ENCODE measurements at regions not wholly inside any gene's neighbourhood (a gene's known extent, or its start where the extent isn't known, plus 50 kb on each side); places are given as distances from the start of the nearest gene placed in this dataset.
"Not testable (repeated sequence)": the region's sequence is repeated elsewhere in the genome, so short reads cannot be mapped to it uniquely, and the experiment has no call there.

- DNase-seq = no peak
Observed at GRCh38 chr13:71213252-71213821, 653.7 kb downstream of the DACH1 start.

- DNase-seq = no peak
Observed at GRCh38 chr13:71210861-71211260, 656.1 kb downstream of the DACH1 start.

DNA sequence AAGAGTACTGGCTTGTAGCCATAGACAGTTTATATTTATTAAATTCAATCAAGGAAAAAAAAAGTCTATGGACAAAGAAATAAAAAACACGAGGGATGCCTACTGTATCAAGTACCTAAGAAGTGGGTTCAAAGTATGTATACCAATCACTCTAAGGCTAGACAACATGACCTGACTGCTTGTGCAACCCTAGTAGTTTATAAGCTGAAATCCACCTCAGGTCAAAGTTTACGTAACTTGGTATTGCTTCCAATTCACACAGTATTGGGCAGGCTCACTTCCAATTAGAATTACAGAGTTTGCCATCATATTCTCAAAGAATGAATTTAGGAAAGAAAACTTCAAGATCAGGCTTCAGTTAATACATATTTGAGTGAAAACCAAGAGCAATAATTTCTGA lies 657.8 kb downstream of the DACH1 start:
- no peak for DNase-seq

DNA sequence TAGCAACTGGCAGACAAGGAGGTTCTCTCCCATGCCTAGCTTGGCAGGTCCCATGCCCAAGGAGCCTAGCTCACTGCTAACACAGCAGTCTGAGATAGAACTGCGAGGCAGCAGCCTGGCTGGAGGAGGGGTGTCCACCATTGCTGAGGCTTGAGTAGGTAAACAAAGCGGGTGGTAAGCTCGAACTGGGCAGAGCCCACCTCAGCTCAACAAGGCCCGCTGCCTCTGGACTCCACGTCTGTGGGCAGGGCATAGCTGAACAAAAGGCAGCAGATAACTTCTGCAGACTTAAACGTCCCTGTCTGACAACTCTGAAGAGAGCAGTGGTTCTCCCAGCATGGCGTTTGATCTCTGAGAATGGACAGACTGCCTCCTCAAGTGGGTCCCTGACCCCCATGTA lies 682.4 kb downstream of the DACH1 start:
- DNase-seq = not testable (repeated sequence)

DNA sequence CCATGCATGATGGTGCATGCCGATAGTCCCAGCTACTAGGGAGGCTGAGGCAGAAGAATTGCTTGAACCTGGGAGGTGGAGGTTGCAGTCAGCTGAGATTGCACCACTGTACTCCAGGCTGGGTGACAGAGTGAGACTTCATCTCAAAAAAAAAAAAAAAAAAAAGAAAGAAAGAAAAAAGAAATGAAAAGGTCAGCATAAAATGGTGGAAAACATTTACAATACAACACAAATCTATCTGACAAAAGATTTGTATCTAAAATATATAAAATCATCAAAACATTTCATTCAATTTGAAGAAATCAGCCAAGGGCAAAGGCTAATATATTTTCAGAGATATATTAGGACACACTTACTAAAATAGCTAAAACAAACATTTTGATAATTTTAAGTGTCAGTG lies 683.7 kb downstream of the DACH1 start:
- not testable (repeated sequence) for DNase-seq

DNA sequence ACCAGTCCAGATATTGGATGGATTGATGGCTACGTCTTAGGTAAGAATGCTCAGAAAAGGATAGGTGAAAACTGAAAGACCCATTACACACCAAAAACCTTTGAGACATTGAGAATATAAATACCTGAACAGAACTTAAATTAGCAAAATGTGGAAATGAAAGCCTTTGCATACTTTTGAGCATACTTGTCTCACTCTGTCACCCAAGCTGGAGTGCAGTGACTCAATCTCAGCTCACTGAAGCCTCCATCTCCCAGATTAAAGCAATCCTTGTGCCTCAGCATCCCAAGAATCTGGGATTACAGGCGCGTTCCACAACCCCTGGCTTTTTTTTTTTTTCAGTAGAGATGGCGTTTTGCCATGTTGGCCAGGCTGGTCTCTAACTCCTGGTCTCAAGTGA lies 695.3 kb downstream of the DACH1 start:
- no peak for DNase-seq

DNA sequence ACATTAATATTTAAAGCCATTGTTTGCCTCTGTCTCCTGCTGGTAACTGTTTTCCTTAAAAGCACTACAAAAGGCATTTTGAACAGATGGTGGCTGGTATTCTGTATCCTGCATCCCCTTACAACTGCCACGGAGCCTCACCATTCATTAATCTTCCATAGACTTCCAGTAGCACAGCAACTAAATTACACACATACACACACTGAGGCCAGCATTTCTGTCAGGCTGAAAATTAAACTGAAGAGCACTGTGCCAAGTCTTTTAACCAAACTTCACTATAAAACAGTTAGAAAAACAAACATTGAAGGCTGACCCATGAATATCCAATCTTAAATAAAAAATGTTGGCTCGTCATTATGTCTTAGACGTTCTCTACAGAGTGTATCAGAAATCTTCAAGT lies 697.8 kb downstream of the DACH1 start:
- DNase-seq = peak in 2 of 3 experiments; percentile 62 to 93

GRCh38 chr13:71156550-71156949 lies 710.5 kb downstream of the DACH1 start:
- DNase-seq = no peak

DNA sequence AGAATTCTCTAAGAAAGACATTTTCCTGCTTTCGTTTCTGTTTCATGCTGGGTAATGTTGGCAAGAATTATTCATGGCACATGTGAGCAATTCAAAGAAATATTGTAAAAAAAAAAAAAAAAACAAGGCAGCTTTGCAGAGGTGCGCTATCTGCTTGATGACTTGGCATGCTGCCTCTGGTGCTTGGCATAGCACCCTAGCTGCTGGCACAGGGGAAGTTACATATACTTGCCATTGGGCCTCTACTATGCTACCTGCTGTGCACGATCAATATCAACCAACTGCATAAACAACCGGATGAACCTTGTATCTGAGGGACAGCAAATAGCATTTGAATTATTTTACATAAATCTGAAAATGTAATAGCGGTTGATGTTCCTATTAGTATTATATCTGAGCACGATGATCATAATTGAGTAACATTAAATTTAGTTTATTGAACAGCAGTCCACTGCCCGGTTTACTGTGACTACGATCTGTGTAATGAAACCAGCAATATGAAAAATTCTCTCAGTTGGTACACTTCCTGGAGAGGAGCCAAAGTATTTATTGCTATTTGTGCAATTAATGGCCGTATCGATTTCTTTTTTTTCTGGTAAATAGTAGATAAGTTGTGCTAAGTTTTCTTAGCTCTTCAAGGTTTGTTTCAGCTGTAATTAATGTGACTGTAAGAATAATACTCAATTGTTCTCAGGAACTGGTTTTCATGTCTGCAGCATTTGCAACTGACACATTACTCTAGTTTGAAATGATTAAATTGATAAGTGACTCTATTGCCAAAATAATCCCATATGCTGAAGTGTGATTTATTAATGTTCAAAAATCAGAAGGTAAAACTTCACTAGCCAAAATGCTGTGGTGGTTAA lies 717.3 kb downstream of the DACH1 start:
- DNase-seq = peak in 2 of 3 experiments; percentile 80 to 94

- peak in 2 of 3 experiments; percentile 80 to 94 for DNase-seq
Observed at GRCh38 chr13:71149046-71149445, 718.0 kb downstream of the DACH1 start.

DNA sequence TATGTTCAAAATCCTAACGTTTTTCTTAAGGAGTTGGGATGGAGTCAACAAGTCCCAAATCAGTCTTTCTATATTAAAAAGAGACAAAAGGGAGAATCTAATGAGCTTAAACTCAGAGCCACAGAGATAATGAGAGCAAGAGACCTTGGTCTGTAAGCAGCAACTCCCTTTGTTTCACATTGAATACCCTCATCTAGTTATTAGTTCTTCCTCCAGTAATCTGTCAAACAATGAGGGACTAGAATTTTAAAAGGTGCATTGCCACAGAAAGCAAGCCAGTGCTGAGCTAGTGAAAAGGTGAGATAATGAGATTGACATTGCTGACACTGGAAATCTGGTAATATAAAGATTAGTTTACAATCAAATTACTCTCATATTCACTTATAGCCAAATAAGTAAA lies 718.6 kb downstream of the DACH1 start:
- DNase-seq = peak in 2 of 3 experiments; percentile 43 to 86

DNA sequence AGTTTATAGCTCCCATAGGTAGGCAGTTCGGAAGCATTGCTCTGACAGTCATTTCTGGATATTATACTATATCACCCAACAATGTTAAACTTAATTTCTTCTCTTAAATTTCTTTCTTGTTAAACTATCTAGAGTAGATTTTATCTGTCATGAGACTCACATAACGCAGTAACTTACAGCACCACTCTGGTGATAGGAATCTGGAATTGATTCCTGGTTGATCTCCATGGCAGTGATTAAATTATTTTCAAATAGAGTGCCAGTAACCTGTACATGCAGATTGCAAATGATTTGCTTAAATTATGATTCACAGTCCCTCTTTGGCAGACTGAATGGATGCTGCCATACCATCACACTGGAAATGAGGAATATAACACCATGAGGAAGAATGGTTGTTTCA lies 722.1 kb downstream of the DACH1 start:
- no peak for DNase-seq

DNA sequence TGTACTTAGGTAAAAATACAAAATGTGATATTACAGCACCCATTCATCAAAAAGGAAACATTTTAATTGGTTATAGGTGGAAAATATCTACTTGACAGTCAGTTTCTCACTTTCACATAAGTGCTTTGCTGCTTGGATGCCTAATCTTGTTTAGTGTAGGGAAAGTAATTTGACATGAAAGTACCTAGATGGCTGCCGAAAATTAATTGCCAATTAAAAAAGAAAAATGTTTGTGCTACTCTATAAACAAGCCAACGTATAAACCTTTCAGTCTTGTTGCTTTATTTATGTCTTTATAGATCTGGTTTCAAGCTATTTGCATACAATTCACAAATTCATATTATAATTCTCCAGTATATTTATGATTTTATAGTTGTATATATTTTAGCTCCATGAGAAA lies 729.9 kb downstream of the DACH1 start:
- peak in 1 of 3 experiments; percentile 53 for DNase-seq

DNA sequence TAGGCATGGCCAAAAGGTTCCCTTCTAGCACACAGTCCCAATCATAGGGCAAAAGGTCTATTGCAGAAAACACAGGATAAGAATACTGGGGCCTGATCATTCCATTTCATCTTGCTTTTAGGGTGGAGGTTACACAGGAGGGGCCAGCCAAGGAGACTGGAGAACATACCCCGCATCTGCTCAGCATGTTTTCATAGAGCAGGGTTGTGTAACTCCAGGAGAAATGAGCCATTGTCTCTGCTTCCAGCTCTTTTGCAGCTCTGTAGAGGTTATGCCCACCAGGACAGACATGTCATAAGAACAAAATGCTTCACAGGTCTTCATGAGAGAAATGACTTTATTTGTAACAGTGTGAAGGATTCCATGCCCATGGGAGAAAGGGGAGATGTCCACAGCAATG lies 742.8 kb downstream of the DACH1 start:
- DNase-seq = no peak

DNA sequence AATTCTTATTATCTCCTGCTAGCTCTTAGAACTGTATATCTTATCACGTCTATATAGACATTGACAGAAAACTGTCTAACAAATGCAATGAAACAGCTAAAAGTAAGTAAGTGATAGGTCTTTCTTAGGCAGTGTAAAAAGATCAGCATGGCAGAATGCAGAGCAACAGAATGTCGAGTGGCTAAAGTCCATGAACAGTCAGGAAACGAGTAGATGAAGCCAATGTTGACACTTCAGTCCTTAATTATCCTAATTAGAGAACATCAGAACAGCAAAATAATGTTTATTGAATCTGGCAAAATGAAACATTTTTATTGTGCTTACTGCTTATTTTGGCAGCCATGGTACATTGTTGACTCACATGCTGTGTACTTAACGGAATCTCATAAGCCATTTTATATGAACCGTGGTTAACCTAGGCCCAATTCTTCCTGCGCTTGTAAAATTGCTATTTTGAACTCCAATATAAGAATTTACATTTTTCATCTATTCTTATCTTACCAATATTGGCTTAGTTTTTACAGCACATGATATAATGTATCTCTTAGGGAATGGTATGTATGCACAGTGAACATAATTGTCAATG lies 748.1 kb downstream of the DACH1 start:
- DNase-seq = peak in 1 of 3 experiments; percentile 50

GRCh38 chr13:71117920-71118319 lies 749.1 kb downstream of the DACH1 start:
- no peak for DNase-seq

DNA sequence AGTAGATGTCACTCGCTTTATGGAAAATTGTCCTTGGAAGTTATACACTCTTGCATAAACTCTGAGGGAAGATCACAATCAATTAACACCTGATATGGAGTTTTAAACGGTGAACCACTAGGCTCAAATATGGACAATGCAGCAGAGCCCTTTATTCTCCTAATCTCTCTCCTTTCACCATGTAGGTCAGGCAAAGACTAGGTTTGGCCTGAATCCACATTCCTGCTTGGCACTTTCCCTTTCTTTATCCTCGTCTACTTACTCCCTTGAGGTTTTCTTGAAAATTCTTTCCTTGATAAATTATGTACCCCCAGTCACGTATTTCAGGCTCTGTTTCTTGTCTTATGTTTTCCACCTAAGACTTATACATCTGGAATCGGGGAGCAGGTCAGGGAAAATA lies 751.7 kb downstream of the DACH1 start:
- DNase-seq = no peak

DNA sequence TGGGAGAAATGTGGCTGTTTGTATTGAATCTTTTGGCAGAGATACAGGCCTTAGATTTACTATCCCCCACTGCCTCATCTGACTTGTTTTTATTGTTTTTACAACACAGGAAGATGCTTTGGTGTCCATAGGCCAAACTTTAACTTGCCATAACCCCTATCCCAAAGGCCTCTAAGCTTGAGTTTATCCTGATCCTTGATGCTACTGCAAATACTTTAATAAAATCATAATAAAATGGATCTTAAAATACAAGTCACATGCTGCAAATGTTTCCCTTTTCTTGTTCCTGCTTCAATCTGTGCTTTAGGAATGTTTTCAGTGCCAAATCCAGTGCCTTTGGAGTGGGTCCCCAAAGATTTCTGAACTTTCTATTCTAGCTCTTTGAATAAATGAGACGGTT lies 770.6 kb downstream of the DACH1 start:
- no peak for DNase-seq

DNA sequence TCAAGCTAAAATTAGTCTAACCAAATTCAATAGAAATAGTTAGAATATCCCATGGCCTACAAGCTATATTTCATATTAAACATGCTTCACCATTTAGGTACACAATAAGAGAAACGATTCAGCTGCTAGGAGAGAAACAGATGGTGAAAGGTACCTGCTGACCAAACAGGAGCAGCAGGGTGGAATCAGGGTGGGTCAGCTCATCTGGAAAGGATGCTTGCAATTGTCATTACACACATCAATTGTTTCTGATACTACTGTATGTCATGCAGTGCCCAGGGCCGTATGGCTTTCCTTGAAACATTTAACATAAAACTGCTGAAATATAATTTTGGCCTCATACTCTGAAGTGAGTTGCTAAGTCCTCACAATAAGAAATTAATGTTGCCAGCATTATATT lies 776.0 kb downstream of the DACH1 start:
- peak in 2 of 3 experiments; percentile 45 to 84 for DNase-seq

- DNase-seq = no peak
Observed at GRCh38 chr13:71089056-71089455, 777.9 kb downstream of the DACH1 start.

- DNase-seq = no peak
Observed at GRCh38 chr13:71087432-71087831, 779.6 kb downstream of the DACH1 start.

DNA sequence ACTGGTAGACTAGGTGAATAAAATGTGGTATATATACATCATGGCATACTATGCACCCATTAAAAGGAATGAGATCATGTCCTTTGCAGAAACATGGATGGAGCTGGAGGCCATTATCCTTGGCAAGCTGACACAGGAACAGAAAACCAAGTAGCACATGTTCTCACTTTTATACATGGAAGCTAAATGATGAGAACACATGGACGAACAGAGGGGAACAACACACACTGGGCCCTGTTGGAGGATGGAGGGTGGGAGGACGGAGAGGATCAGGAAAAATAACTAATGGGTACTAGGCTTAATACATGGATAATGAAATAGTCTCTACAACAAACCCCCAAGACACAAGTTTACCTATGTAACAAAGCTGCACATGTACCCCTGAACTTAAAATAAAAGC lies 780.0 kb downstream of the DACH1 start:
- DNase-seq = no peak

DNA sequence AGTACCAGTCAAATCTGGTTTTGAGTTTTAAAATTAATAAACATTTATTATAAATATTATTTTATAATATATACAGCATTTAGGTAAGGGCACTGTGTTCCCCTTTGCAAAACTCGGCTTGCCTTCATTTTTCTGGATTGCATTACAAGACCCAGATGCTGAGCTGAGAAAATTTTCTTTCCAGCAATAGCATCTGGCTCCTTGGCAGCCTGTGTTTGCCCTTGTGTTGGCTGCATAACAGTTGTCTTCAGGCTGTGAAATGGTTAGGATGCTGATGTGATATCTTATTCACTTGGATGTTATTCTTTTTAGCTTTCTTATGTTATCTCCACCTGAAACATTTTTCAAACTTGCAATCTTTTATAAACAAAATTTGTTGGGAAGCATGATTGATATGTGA lies 784.4 kb downstream of the DACH1 start:
- no peak for DNase-seq

DNA sequence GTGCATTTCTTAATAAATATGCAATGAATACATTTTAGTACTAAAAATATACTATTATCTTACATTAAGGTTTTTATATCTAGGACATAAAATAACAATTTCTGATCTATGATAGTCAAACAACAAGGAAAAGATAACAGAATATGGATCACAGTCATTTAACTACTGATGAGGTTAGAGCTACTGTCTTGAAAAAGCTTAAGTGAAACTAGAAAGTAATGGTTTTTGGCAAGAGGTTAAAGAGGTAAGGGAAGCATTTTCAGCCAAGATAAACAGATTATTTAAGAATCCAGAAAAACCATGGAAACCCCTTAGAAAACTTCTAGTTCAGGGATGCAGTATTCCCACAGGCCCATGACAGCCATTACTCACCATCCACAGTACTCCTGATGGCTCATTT lies 787.4 kb downstream of the DACH1 start:
- no peak for DNase-seq
